HepG2 (cell line): ENCODE measurements at regions not wholly inside any gene's neighbourhood (a gene's known extent, or its start where the extent isn't known, plus 50 kb on each side); places are given as distances from the start of the nearest gene placed in this dataset.

Experiments
- ATAC-seq: fragments of 200-7000 bp; cut with Tn5 transposase; 3 replicates; pipeline ENCODE4 v1.9.1; 2020; ENCODE audit warnings: mild to moderate bottlenecking, moderate library complexity
- BruUV-seq: library from RNA; stranded (reverse); fragments of 400-500 nt; replicated peaks from 2 replicates; lab custom pipeline; 2021; lab: Mats Ljungman, UMichigan
- CTCF ChIA-PET: fragments of 300-600 bp; formaldehyde crosslinking; extraction: SDS; loops from one replicate; lab custom pipeline; 2021; ENCODE audit warnings: low total read pairs, inconsistent platforms, low intra/inter-chr PET ratio; lab: Yijun Ruan, JAX
- POLR2A ChIA-PET: fragments of 350-600 bp; sonication (Branson Sonifier 250); formaldehyde crosslinking; loops from one replicate; lab custom pipeline; 2020; ENCODE audit warnings: antibody characterized with exemption, inconsistent platforms; lab: Yijun Ruan, JAX
- DNase-seq: peaks from one replicate; pipeline ENCODE4 v3.0.0-alpha.2; 2015; ENCODE audit warnings: low spot score
- FAIRE-seq: peaks from 3 replicates; lab custom pipeline; 2011; peaks lifted over from hg19 to GRCh38; lab: Jason Lieb, UNC
- H2AFZ ChIP-seq: one replicate; pipeline ENCODE4 v1.6.1; 2011; ENCODE audit warnings: low read length, inconsistent platforms
- H3K27ac ChIP-seq: fragments of 300-600 bp; 3 replicates; pipeline ENCODE4 v1.8.0; 2011; ENCODE audit warnings: mixed run types, mild to moderate bottlenecking, mixed read lengths, low read length, inconsistent platforms; ENCODE audit not compliant: insufficient read depth; ENCODE audit errors: extremely low read length
- H3K27me3 ChIP-seq, 2 experiments: fragments of 200-600 bp in 1 of 2; 2 replicates in 1 of 2; 3 replicates in 1 of 2; pipeline versions ENCODE4 v1.6.0 to v1.8.0; 2011; ENCODE audit warnings: low read length in 2 of 2, mild to moderate bottlenecking in 2 of 2, moderate library complexity in 2 of 2, inconsistent platforms in 1 of 2; ENCODE audit not compliant: insufficient read depth in 2 of 2, control insufficient read depth in 1 of 2
- H3K36me3 ChIP-seq, 2 experiments: fragments of 200-600 bp in 1 of 2; replicated peaks in 1 of 2; 2 replicates in 1 of 2; 3 replicates in 1 of 2; pipeline versions ENCODE4 v1.5.1 to v1.8.0; 2011; ENCODE audit warnings: low read length in 2 of 2, inconsistent platforms in 1 of 2; ENCODE audit not compliant: insufficient read depth in 2 of 2, control insufficient read depth in 1 of 2
- H3K4me1 ChIP-seq: 2 replicates; pipeline ENCODE4 v1.5.1; 2012; ENCODE audit warnings: low read length, inconsistent platforms; ENCODE audit not compliant: insufficient read depth
- H3K4me2 ChIP-seq: 2 replicates; pipeline ENCODE4 v1.6.0; 2011; ENCODE audit warnings: low read depth, low read length, inconsistent platforms
- H3K4me3 ChIP-seq, 3 experiments: fragments of 200-600 bp in 1 of 3; sonication (generic), shearing (Covaris generic) in 1 of 3; replicated peaks in 1 of 3; 2 replicates each; pipeline ENCODE4 v1.5.1; 2011 to 2016; ENCODE audit warnings: low read length in 3 of 3, inconsistent platforms in 2 of 3, low read depth in 2 of 3, mild to moderate bottlenecking in 2 of 3, control low read depth in 1 of 3, mixed read lengths in 1 of 3; ENCODE audit not compliant: insufficient read depth in 1 of 3
- H3K79me2 ChIP-seq: one replicate; pipeline ENCODE4 v1.6.1; 2011; ENCODE audit warnings: low read length, inconsistent platforms; ENCODE audit not compliant: insufficient read depth
- H3K9ac ChIP-seq: 2 replicates; pipeline ENCODE4 v1.6.0; 2011; ENCODE audit warnings: mild to moderate bottlenecking, low read depth, low read length, inconsistent platforms; ENCODE audit not compliant: insufficient read depth
- H3K9me3 ChIP-seq: 2 replicates; pipeline ENCODE4 v1.5.1; 2012; ENCODE audit warnings: mild to moderate bottlenecking, low read length
- H4K20me1 ChIP-seq: 2 replicates; pipeline ENCODE4 v1.6.0; 2011; ENCODE audit warnings: inconsistent platforms, mild to moderate bottlenecking, low read length, moderate library complexity; ENCODE audit not compliant: insufficient read depth
- CBX1 ChIP-seq: IDR thresholded peaks from one replicate; pipeline ENCODE4 v1.6.1; 2016; ENCODE audit warnings: antibody characterized with exemption, low read depth
- GTF2F1 ChIP-seq: fragments of 150-350 bp; IDR thresholded peaks from 2 replicates; pipeline ENCODE4 v1.6.1; 2014; ENCODE audit warnings: low read length
- MAFF ChIP-seq: IDR thresholded peaks from 2 replicates; pipeline ENCODE4 v1.6.1; 2011; ENCODE audit warnings: low read depth, low read length, improper control_type of control experiment
- MEIS1 ChIP-seq: sonication (generic); formaldehyde crosslinking; IDR thresholded peaks from 2 replicates; pipeline ENCODE4 v1.9.0; 2021; ENCODE audit warnings: mild to moderate bottlenecking, missing genetic modification reagents, moderate library complexity, borderline replicate concordance
- PPARG ChIP-seq: conservative IDR thresholded peaks from 2 replicates; pipeline ENCODE4 v1.6.1; 2016; ENCODE audit warnings: missing biosample characterization, missing genetic modification reagents
- SNAI1 ChIP-seq: sonication (generic); formaldehyde crosslinking; IDR thresholded peaks from 2 replicates; pipeline ENCODE4 v1.5.0; 2020; ENCODE audit warnings: mild to moderate bottlenecking, missing genetic modification reagents, borderline replicate concordance
- ZNF331 ChIP-seq: sonication (generic); formaldehyde crosslinking; IDR thresholded peaks from 2 replicates; pipeline ENCODE4 v1.4.0; 2020; ENCODE audit warnings: missing genetic modification reagents
- ZNF34 ChIP-seq: sonication (generic); formaldehyde crosslinking; IDR thresholded peaks from 2 replicates; pipeline ENCODE4 v1.4.0; 2020; ENCODE audit warnings: mild to moderate bottlenecking, missing genetic modification reagents, borderline replicate concordance
- ZNF674 ChIP-seq: sonication (generic); formaldehyde crosslinking; IDR thresholded peaks from 2 replicates; pipeline ENCODE4 v1.5.0; 2020; ENCODE audit warnings: low read depth, mild to moderate bottlenecking, missing genetic modification reagents
- WGBS: methylation state at CpG from one replicate; pipeline ENCODE4 v1.1.6; 2017; ENCODE audit warnings: low lambda C conversion rate; 5-methylcytosine and 5-hydroxymethylcytosine counted together
- in situ Hi-C: cut with HindIII; loops from 2 replicates; pipeline ENCODE4 v1.10.0; 2017; ENCODE audit warnings: low pct_unique_long_range_greater_than_20kb; ENCODE audit not compliant: extremely low pct_ligation_motif_present
- intact Hi-C: fragments of 100-400 bp; cut with micrococcal nuclease; formaldehyde crosslinking; loops from one replicate; pipeline ENCODE4 v1.10.0; 2022; ENCODE audit not compliant: unreplicated experiment
- TF ChIP-seq, protein P1 (sequence below): sonication (generic); formaldehyde crosslinking; IDR thresholded peaks from 2 replicates; pipeline ENCODE4 v1.5.0; 2020; ENCODE audit warnings: mild to moderate bottlenecking, missing genetic modification reagents
- TF ChIP-seq, protein P2 (sequence below): sonication (generic); formaldehyde crosslinking; IDR thresholded peaks from 2 replicates; pipeline ENCODE4 v1.4.0; 2020; ENCODE audit warnings: missing genetic modification reagents, mild to moderate bottlenecking, borderline replicate concordance
- TF ChIP-seq, protein P3 (sequence below): sonication (generic); formaldehyde crosslinking; IDR thresholded peaks from 2 replicates; pipeline ENCODE4 v1.4.0; 2020; ENCODE audit warnings: missing genetic modification reagents
- TF ChIP-seq, protein P4 (sequence below): sonication (generic); formaldehyde crosslinking; conservative IDR thresholded peaks from 2 replicates; pipeline ENCODE4 v1.8.0; 2022; ENCODE audit warnings: missing genetic modification reagents

DNA sequence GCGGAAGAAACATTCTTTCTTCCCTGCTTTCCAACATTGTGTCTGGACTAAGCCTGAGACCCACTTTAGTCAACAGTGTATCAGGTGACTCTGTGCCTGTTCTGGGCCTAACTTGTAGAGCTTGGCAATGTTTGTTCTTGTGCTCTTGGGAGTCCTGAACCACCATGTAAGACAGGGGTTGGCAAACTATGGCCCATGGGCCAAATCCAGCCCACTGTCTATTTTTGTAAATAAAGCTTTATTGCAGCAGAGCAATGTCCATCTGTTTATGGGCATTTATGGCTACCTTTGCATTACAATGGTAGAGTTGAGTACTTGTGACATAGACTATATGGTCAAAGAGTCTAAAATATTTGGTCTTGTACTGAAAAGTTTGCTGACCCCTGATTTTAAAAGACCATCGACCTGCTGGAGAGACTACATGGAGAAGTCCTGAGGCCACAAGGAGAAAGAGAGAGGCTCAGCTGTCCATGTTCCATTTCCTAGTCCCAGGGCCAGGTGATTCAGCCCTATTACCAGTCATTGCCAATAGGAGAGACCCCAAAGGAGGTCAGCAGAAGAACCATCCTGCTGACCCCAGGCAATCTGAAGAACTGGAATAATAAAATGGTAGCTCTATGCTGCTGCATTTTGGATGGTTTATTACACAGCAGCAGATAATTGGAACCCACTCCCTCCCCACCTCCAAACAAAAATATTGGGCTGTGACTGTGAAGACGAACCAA is 211.3 kb downstream of the AUH start:
- intact Hi-C loops = no loop called here
- no peak overlapping the region for H2AFZ ChIP-seq
- no TSS peak for BruUV-seq
- ATAC-seq (no peak), DNase-seq (no peak), FAIRE-seq (no peak)
- no peak overlapping the region for H3K9ac ChIP-seq
- H3K79me2 ChIP-seq = no peaks in the 10 kb centered on the region
- POLR2A ChIA-PET = interaction anchor here (1.0 kb wide), 1 partner anchor 42 kb away, joined by 3 read pairs; no protein-coding TSS in a partner anchor
- in situ Hi-C loops = no loop called here
- no peak overlapping the region for H3K4me3 ChIP-seq
- no peaks in the 10 kb centered on the region for H3K9me3 ChIP-seq
- H3K27ac ChIP-seq = no peak overlapping the region
- no peaks in the 10 kb centered on the region for H3K27me3 ChIP-seq
- no peaks in the 10 kb centered on the region for H3K36me3 ChIP-seq
- 94% methylated on average over 3 of the region's 3 CpGs for WGBS
- no peaks in the 10 kb centered on the region for H4K20me1 ChIP-seq
- CTCF ChIA-PET = no interaction called here
- peaks cover 13% of the 10 kb centered on the region for H3K4me1 ChIP-seq
- H3K4me2 ChIP-seq = no peak overlapping the region
- TF ChIP-seq CBX1 (no peak), ZNF674 (CRISPR knock-in tag) (no peak), GTF2F1 (no peak), SNAI1 (no peak), MAFF (no peak), PPARG (CRISPR knock-in tag) (no peak), ZNF34 (CRISPR knock-in tag) (no peak), ZNF331 (CRISPR knock-in tag) (peak; percentile 85), MEIS1 (CRISPR knock-in tag) (no peak)
- TF ChIP-seq, protein P1, sequence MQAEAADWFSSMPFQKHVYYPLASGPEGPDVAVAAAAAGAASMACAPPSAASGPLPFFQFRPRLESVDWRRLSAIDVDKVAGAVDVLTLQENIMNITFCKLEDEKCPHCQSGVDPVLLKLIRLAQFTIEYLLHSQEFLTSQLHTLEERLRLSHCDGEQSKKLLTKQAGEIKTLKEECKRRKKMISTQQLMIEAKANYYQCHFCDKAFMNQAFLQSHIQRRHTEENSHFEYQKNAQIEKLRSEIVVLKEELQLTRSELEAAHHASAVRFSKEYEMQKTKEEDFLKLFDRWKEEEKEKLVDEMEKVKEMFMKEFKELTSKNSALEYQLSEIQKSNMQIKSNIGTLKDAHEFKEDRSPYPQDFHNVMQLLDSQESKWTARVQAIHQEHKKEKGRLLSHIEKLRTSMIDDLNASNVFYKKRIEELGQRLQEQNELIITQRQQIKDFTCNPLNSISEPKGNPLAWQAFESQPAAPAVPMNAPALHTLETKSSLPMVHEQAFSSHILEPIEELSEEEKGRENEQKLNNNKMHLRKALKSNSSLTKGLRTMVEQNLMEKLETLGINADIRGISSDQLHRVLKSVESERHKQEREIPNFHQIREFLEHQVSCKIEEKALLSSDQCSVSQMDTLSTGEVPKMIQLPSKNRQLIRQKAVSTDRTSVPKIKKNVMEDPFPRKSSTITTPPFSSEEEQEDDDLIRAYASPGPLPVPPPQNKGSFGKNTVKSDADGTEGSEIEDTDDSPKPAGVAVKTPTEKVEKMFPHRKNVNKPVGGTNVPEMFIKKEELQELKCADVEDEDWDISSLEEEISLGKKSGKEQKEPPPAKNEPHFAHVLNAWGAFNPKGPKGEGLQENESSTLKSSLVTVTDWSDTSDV (CRISPR knock-in tag) = no peak
- TF ChIP-seq, protein P2, sequence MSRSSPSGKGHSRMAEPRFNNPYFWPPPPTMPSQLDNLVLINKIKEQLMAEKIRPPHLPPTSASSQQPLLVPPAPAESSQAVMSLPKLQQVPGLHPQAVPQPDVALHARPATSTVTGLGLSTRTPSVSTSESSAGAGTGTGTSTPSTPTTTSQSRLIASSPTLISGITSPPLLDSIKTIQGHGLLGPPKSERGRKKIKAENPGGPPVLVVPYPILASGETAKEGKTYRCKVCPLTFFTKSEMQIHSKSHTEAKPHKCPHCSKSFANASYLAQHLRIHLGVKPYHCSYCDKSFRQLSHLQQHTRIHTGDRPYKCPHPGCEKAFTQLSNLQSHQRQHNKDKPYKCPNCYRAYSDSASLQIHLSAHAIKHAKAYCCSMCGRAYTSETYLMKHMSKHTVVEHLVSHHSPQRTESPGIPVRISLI (CRISPR knock-in tag) = no peak
- TF ChIP-seq, protein P3, sequence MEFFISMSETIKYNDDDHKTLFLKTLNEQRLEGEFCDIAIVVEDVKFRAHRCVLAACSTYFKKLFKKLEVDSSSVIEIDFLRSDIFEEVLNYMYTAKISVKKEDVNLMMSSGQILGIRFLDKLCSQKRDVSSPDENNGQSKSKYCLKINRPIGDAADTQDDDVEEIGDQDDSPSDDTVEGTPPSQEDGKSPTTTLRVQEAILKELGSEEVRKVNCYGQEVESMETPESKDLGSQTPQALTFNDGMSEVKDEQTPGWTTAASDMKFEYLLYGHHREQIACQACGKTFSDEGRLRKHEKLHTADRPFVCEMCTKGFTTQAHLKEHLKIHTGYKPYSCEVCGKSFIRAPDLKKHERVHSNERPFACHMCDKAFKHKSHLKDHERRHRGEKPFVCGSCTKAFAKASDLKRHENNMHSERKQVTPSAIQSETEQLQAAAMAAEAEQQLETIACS (CRISPR knock-in tag) = no peak
- TF ChIP-seq, protein P4, sequence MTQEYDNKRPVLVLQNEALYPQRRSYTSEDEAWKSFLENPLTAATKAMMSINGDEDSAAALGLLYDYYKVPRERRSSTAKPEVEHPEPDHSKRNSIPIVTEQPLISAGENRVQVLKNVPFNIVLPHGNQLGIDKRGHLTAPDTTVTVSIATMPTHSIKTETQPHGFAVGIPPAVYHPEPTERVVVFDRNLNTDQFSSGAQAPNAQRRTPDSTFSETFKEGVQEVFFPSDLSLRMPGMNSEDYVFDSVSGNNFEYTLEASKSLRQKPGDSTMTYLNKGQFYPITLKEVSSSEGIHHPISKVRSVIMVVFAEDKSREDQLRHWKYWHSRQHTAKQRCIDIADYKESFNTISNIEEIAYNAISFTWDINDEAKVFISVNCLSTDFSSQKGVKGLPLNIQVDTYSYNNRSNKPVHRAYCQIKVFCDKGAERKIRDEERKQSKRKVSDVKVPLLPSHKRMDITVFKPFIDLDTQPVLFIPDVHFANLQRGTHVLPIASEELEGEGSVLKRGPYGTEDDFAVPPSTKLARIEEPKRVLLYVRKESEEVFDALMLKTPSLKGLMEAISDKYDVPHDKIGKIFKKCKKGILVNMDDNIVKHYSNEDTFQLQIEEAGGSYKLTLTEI (CRISPR knock-in tag) = no peak
